Tibial artery (tissue), 4 donors: ENCODE measurements at regions not wholly inside any gene's neighbourhood (a gene's known extent, or its start where the extent isn't known, plus 50 kb on each side); places are given as distances from the start of the nearest gene placed in this dataset.

Experiments used
- DNase-seq, 2 donors: peaks; one replicate each; pipeline ENCODE4 v3.0.0-alpha.2; 2019
- H3K27ac ChIP-seq, 2 donors: fragments of 200-600 bp; sonication (generic) in 1 of 2; 1 replicate in 1 of 2; 2 replicates in 1 of 2; pipeline ENCODE4 v1.5.1; 2018 to 2019; ENCODE audit warnings: mild to moderate bottlenecking in 1 of 2
- H3K27me3 ChIP-seq, 2 donors: fragments of 200-600 bp; sonication (generic) in 1 of 2; one replicate each; pipeline versions ENCODE4 v1.5.1 to v1.6.0; 2016 to 2019
- H3K36me3 ChIP-seq, 3 donors: fragments of 200-600 bp; sonication (generic) in 2 of 3; one replicate each; pipeline ENCODE4 v1.5.1; 2016 to 2019; ENCODE audit warnings: mild to moderate bottlenecking in 2 of 3
- H3K4me1 ChIP-seq, 4 donors: fragments of 200-600 bp; sonication (generic) in 2 of 4; 1 replicate in 3 of 4; 2 replicates in 1 of 4; pipeline ENCODE4 v1.5.1; 2016 to 2019
- H3K4me3 ChIP-seq, 2 donors: fragments of 200-600 bp; sonication (generic) in 1 of 2; 1 replicate in 1 of 2; 2 replicates in 1 of 2; pipeline ENCODE4 v1.5.1; 2018 to 2019; ENCODE audit warnings: mild to moderate bottlenecking in 2 of 2
- H3K9me3 ChIP-seq, 3 donors: fragments of 200-600 bp; sonication (generic) in 1 of 3; one replicate each; pipeline ENCODE4 v1.5.1; 2016 to 2019
- CTCF ChIP-seq, 2 experiments: fragments of 200-600 bp in 1 of 2; fragments of 450-650 bp in 1 of 2; IDR thresholded peaks; one replicate each; pipeline ENCODE4 v1.5.1; 2017 to 2019; ENCODE audit warnings: antibody characterized with exemption in 2 of 2, mild to moderate bottlenecking in 1 of 2, moderate library complexity in 1 of 2
- intact Hi-C: fragments of 100-400 bp; cut with DNase I; formaldehyde crosslinking; loops from one replicate; pipeline ENCODE4 v1.15.0; 2023; ENCODE audit warnings: low total_unique reads

- no peak for DNase-seq
- intact Hi-C loops, result no loop called here
- Histone ChIP-seq H3K27me3 (peaks cover 0 to 2% of the 10 kb centered on the region in 2 donors), H3K9me3 (peaks cover 0 to 18% (median 17%) of the 10 kb centered on the region in 3 donors), H3K27ac (no peak overlapping the region), H3K4me1 (no peaks in the 10 kb centered on the region), H3K4me3 (no peak overlapping the region), H3K36me3 (no peaks in the 10 kb centered on the region)
- no peak for TF ChIP-seq CTCF (IDR thresholded peaks at IDR 0.05)
Measured at GRCh38 chr22:48669226-48669625, 1158.4 kb downstream of the BRD1 start.

GRCh38 chr22:48667289-48667688, 1160.4 kb downstream of the BRD1 start:
- Histone ChIP-seq H3K27ac (no peak overlapping the region), H3K36me3 (no peaks in the 10 kb centered on the region), H3K9me3 (peaks cover 0 to 21% (median 15%) of the 10 kb centered on the region in 3 donors), H3K4me3 (no peak overlapping the region), H3K27me3 (peaks cover 0 to 2% of the 10 kb centered on the region in 2 donors), H3K4me1 (no peaks in the 10 kb centered on the region)
- TF ChIP-seq CTCF (IDR thresholded peaks at IDR 0.05), result no peak
- intact Hi-C loops, result no loop called here
- no peak for DNase-seq

- Histone ChIP-seq H3K9me3 (peaks cover 0 to 17% (median 15%) of the 10 kb centered on the region in 3 donors), H3K4me1 (no peaks in the 10 kb centered on the region), H3K27me3 (peaks cover 0 to 2% of the 10 kb centered on the region in 2 donors), H3K4me3 (no peak overlapping the region), H3K27ac (no peak overlapping the region), H3K36me3 (no peaks in the 10 kb centered on the region)
- DNase-seq, result no peak
- intact Hi-C loops, result no loop called here
- TF ChIP-seq CTCF (IDR thresholded peaks at IDR 0.05), result no peak
Measured at GRCh38 chr22:48666620-48667019, 1161.1 kb downstream of the BRD1 start.

GRCh38 chr22:48665311-48665995, 1162.2 kb downstream of the BRD1 start:
- Histone ChIP-seq H3K9me3 (peaks cover 0 to 15% (median 9%) of the 10 kb centered on the region in 3 donors), H3K27ac (no peak overlapping the region), H3K4me1 (no peaks in the 10 kb centered on the region), H3K36me3 (no peaks in the 10 kb centered on the region), H3K27me3 (peaks cover 0 to 4% of the 10 kb centered on the region in 2 donors), H3K4me3 (no peak overlapping the region)
- no peak for TF ChIP-seq CTCF (IDR thresholded peaks at IDR 0.05)
- no peak for DNase-seq
- intact Hi-C loops, result no loop called here

- Histone ChIP-seq H3K4me1 (no peaks in the 10 kb centered on the region), H3K4me3 (no peak overlapping the region), H3K27ac (no peak overlapping the region), H3K9me3 (peaks cover 0 to 11% (median 9%) of the 10 kb centered on the region in 3 donors), H3K36me3 (no peaks in the 10 kb centered on the region), H3K27me3 (peaks cover 0 to 5% of the 10 kb centered on the region in 2 donors)
- intact Hi-C loops, result no loop called here
- no peak for DNase-seq
- TF ChIP-seq CTCF (IDR thresholded peaks at IDR 0.05), result no peak
Measured at GRCh38 chr22:48664586-48664985, 1163.1 kb downstream of the BRD1 start.
